NT2/D1 (cell line): ENCODE measurements at regions not wholly inside any gene's neighbourhood (a gene's known extent, or its start where the extent isn't known, plus 50 kb on each side); places are given as distances from the start of the nearest gene placed in this dataset.

Experiments used
- DNase-seq: peaks from one replicate; pipeline ENCODE4 v3.0.0-alpha.2; 2011; ENCODE audit warnings: low read depth, low spot score
- H3K27me3 ChIP-seq: 2 replicates; pipeline ENCODE4 v1.6.0; 2011; ENCODE audit warnings: mild to moderate bottlenecking; ENCODE audit not compliant: insufficient read length, insufficient read depth
- H3K36me3 ChIP-seq: 2 replicates; pipeline ENCODE4 v1.6.1; 2011; ENCODE audit warnings: mild to moderate bottlenecking, low read length, mixed read lengths; ENCODE audit not compliant: insufficient read depth, insufficient read length
- H3K4me1 ChIP-seq: 2 replicates; pipeline ENCODE4 v1.5.1; 2011; ENCODE audit not compliant: insufficient read depth, insufficient read length
- H3K4me3 ChIP-seq: 2 replicates; pipeline ENCODE4 v1.5.1; 2011; ENCODE audit warnings: low read depth; ENCODE audit not compliant: insufficient read length
- H3K9ac ChIP-seq: 2 replicates; pipeline ENCODE4 v1.6.0; 2011; ENCODE audit warnings: low read depth; ENCODE audit not compliant: insufficient read length
- H3K9me3 ChIP-seq: 2 replicates; pipeline ENCODE4 v1.5.1; 2011; ENCODE audit warnings: mild to moderate bottlenecking, low read length; ENCODE audit not compliant: insufficient read depth
- SUZ12 ChIP-seq: IDR thresholded peaks from 2 replicates; pipeline ENCODE4 v1.6.1; 2011; ENCODE audit not compliant: insufficient read length, insufficient read depth; ENCODE audit errors: extremely low read depth
- YY1 ChIP-seq: IDR thresholded peaks from 2 replicates; pipeline ENCODE4 v1.6.1; 2011; ENCODE audit not compliant: insufficient read length, insufficient read depth
- ZNF274 ChIP-seq: IDR thresholded peaks from 2 replicates; pipeline ENCODE4 v1.6.1; 2011; ENCODE audit warnings: mild to moderate bottlenecking, low read depth, low read length

DNA sequence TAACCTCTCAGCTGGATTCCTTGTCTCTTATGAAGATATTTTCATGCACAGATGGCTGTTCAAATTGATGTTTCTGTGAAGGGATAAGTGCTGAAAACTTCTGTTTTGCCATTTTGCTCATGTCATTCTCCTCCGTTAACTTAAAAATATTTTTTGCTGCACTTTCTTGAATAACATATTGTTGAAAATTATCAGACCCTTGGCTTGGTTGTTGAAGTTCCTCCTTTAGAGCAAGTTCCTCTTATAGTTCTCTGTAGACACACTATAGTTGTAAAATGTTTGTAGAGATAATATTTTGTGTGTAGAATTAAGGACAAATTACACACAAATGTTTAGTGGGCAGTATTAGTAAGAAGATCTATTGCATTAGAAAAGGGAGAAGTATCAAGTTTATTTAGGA, 300.4 kb downstream of the SV2B start:
- no peaks in the 10 kb centered on the region for H3K27me3 ChIP-seq
- no peak for TF ChIP-seq ZNF274
- TF ChIP-seq SUZ12: no peak
- no peak for TF ChIP-seq YY1
- no peaks in the 10 kb centered on the region for H3K4me1 ChIP-seq
- no peak for DNase-seq
- H3K36me3 ChIP-seq: no peaks in the 10 kb centered on the region
- no peak overlapping the region for H3K9ac ChIP-seq
- H3K4me3 ChIP-seq: no peak overlapping the region
- H3K9me3 ChIP-seq: no peaks in the 10 kb centered on the region

DNA sequence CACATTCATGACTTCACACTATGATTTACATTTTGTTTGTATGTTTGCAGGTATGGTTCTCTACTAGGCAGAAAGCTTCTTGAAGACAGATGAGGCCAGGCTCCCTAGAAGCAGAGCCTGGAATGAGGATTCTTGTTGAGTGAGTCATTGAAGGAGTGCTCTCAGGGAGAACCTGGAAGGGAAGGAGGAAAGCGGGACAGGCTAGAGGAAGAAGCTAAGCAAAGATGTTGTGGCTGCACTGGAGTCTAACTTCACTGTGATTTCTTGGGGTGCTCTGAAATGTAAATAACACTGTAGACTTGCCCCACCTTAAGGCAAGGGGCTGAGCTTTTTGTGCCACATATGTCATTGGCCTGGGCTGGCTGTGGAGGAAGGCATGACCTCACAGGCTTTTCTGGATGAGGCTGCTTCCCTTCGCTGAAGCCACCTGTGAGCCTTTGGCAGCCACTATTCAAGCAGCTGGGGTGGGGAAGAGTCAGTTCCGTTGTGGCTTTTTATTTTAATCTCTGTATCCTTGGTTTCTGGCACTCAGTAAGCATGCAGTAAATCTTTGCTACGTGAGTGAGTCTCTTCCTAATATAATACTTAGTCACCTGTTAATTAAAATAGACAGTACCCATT, 307.3 kb downstream of the SV2B start:
- H3K4me3 ChIP-seq: no peak overlapping the region
- H3K9ac ChIP-seq: no peak overlapping the region
- no peaks in the 10 kb centered on the region for H3K4me1 ChIP-seq
- H3K27me3 ChIP-seq: no peaks in the 10 kb centered on the region
- H3K9me3 ChIP-seq: no peaks in the 10 kb centered on the region
- TF ChIP-seq YY1 (no peak), ZNF274 (no peak), SUZ12 (no peak)
- peak; percentile 42 for DNase-seq
- H3K36me3 ChIP-seq: no peaks in the 10 kb centered on the region

GRCh38 chr15:91408476-91409076, 308.5 kb downstream of the SV2B start:
- Histone ChIP-seq H3K4me3 (no peak overlapping the region), H3K4me1 (no peaks in the 10 kb centered on the region), H3K9ac (no peak overlapping the region), H3K27me3 (no peaks in the 10 kb centered on the region), H3K9me3 (no peaks in the 10 kb centered on the region), H3K36me3 (no peaks in the 10 kb centered on the region)
- no peak for TF ChIP-seq SUZ12
- no peak for TF ChIP-seq ZNF274
- TF ChIP-seq YY1: no peak
- DNase-seq: no peak

DNA sequence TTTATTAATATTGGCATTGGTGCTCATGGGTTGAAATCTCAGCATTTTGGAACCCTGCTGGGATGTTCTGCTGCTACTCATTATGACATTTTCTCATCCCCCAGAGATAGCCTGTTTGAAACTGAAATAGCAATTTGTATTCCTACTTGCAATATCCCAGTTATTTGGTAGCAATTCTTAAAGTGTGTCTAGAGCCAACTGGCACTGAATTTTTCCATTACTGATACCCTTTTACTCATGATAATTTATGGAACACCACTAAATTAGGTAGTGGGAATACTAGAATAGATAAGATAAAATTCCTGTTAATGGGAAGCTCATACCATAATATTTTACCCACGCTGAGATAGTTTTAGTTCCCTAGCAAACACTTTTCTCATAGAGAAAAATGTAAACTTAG, 309.3 kb downstream of the SV2B start:
- TF ChIP-seq ZNF274 (no peak), YY1 (no peak), SUZ12 (no peak)

DNA sequence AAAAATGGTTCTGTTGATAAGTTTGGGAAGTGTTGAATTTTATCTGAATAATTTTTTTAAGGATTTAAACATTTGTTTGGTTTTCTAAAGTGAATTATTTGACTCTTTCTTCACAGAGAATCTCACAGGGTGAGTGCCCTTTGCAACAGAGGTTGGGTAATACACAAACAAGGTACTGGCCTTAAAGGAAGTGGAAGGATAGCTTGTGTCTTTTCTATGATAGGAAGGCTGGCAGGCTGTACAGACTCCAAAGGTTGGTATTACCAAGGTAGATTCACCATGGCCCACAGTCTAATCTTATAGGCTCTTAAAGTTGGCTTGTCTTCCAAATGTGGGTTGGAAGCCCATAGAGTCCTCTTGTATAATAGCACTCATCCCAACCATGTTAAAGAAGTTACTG, 311.5 kb downstream of the SV2B start:
- Histone ChIP-seq H3K27me3 (no peaks in the 10 kb centered on the region), H3K9ac (no peak overlapping the region), H3K4me1 (no peaks in the 10 kb centered on the region), H3K36me3 (no peaks in the 10 kb centered on the region), H3K9me3 (no peaks in the 10 kb centered on the region), H3K4me3 (no peak overlapping the region)
- no peak for TF ChIP-seq YY1
- TF ChIP-seq ZNF274: no peak
- TF ChIP-seq SUZ12: no peak
- no peak for DNase-seq

More for the DNA sequence above, 309.3 kb downstream of the SV2B start:
- Histone ChIP-seq H3K4me3 (no peak overlapping the region), H3K9ac (no peak overlapping the region), H3K36me3 (no peaks in the 10 kb centered on the region), H3K27me3 (no peaks in the 10 kb centered on the region), H3K9me3 (no peaks in the 10 kb centered on the region), H3K4me1 (no peaks in the 10 kb centered on the region)
- no peak for DNase-seq

DNA sequence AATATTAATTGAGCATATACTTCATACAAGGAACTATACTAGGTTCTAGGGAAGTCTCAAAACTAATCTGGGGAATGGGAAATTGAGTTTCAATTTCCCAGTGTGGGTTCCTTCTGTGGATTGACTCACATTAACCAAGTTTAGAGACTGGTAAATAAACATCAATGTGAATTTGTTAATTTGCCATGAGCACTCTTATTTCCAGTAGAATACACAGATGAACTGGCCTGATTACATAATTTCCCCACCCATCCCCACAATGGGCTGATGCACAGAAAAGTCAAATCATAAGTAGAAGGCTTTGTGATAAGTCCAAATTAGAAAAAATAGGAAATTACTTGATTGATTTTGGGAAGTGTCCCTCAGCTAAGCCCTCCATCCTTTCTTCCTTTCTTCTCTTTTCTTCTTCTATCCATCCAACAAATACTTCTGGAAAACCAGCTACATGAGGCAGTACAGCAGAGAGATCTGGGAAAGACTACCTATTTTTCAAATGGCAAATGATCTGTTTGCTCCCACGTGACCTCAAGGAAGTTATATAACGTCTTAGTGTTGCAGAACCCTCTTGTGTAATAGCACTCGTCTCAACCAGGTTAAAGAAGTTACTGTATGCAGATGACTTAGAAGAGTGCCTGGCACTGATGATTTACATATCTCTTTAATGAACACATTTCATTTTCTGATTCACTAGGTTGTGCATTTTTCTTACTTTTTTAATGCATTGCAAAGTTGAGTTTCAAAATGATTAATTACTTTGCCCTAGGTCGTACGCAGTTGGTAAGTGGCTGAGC, 312.3 kb downstream of the SV2B start:
- Histone ChIP-seq H3K4me1 (no peaks in the 10 kb centered on the region), H3K4me3 (no peak overlapping the region), H3K9me3 (no peaks in the 10 kb centered on the region), H3K27me3 (no peaks in the 10 kb centered on the region), H3K36me3 (no peaks in the 10 kb centered on the region), H3K9ac (no peak overlapping the region)
- TF ChIP-seq SUZ12 (no peak), YY1 (no peak), ZNF274 (no peak)
- DNase-seq: no peak

DNA sequence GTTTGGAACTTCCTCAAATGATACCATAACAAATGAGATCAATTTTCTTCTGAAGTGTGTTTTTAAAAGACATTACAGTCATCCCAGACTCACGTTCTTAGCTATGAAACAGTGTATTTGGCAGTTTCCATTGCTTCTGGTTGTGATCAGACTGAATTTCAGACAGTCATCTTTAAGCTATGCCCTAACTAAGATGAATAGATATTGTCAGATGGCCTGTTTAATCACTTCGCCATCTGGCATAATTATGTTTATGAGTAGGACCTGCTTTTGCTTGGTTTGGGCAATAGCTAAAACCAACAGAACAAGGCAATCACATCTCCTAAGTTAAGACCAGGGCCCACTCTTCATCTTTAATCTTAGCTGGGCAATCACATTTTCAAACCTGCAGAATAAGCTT, 313.1 kb downstream of the SV2B start:
- no peak for DNase-seq
- H3K9ac ChIP-seq: no peak overlapping the region
- H3K4me1 ChIP-seq: no peaks in the 10 kb centered on the region
- TF ChIP-seq YY1: no peak
- TF ChIP-seq SUZ12: no peak
- no peak for TF ChIP-seq ZNF274
- no peaks in the 10 kb centered on the region for H3K9me3 ChIP-seq
- H3K4me3 ChIP-seq: no peak overlapping the region
- H3K27me3 ChIP-seq: no peaks in the 10 kb centered on the region
- H3K36me3 ChIP-seq: no peaks in the 10 kb centered on the region
